ENCODE measurements at regions not wholly inside any gene's neighbourhood (a gene's known extent, or its start where the extent isn't known, plus 50 kb on each side); places are given as distances from the start of the nearest gene placed in this dataset.

GRCh38 chr6:74914888-74915287 lies 291.0 kb downstream of the COL12A1 start:
- WGBS, 4 donors = 66 to 76% (median 72%) methylated on average over 3 of the region's 3 CpGs
- Histone ChIP-seq H3K27me3 (no peaks in the 10 kb centered on the region), H3K27ac (no peak overlapping the region), H3K4me1 (replicated peaks in 1 of 2) (no peaks in the 10 kb centered on the region), H3K9me3 (replicated peaks in 1 of 3) (no peaks in the 10 kb centered on the region), H3K36me3 (replicated peaks in 1 of 2) (no peaks in the 10 kb centered on the region), H3K4me3 (no peak overlapping the region)
- DNase-seq = no peak
- intact Hi-C loops (cut with DNase I) = no loop called here
- no peak for TF ChIP-seq CTCF (IDR thresholded peaks at IDR 0.05)
- TF ChIP-seq POLR2A (IDR thresholded peaks at IDR 0.05) = no peak

GRCh38 chr6:74912234-74912633 lies 293.6 kb downstream of the COL12A1 start:
- Histone ChIP-seq H3K4me3 (no peak overlapping the region), H3K36me3 (replicated peaks in 1 of 2) (no peaks in the 10 kb centered on the region), H3K4me1 (replicated peaks in 1 of 2) (no peaks in the 10 kb centered on the region), H3K9me3 (replicated peaks in 1 of 3) (no peaks in the 10 kb centered on the region), H3K27me3 (no peaks in the 10 kb centered on the region), H3K27ac (no peak overlapping the region)
- 32 to 40% (median 35%) methylated on average over 3 of the region's 3 CpGs for WGBS, 4 donors
- intact Hi-C loops (cut with DNase I) = no loop called here
- DNase-seq = no peak
- TF ChIP-seq POLR2A (IDR thresholded peaks at IDR 0.05) (no peak), CTCF (IDR thresholded peaks at IDR 0.05) (no peak)

- no peak overlapping the region for H3K27ac ChIP-seq
- no peak overlapping the region for H3K4me3 ChIP-seq
- TF ChIP-seq POLR2A (IDR thresholded peaks at IDR 0.05) (no peak), CTCF (IDR thresholded peaks at IDR 0.05) (no peak)
- no peaks in the 10 kb centered on the region for H3K27me3 ChIP-seq
- 91 to 94% (median 93%) methylated on average over 2 of the region's 2 CpGs for WGBS, 4 donors
- no peaks in the 10 kb centered on the region for H3K4me1 ChIP-seq (replicated peaks in 1 of 2)
- no peaks in the 10 kb centered on the region for H3K9me3 ChIP-seq (replicated peaks in 1 of 3)
- intact Hi-C loops (cut with DNase I) = loop anchor here in 1 of 2 donors (5.0 kb wide), 1 partner anchor 931 kb away; no protein-coding TSS in a partner anchor
- H3K36me3 ChIP-seq (replicated peaks in 1 of 2) = no peaks in the 10 kb centered on the region
- DNase-seq = no peak
Observed at GRCh38 chr6:74902846-74903245, 303.0 kb downstream of the COL12A1 start.

- 44 to 58% (median 51%) methylated on average over 1 of the region's 1 CpG for WGBS, 4 donors
- no peaks in the 10 kb centered on the region for H3K36me3 ChIP-seq (replicated peaks in 1 of 2)
Observed at GRCh38 chr6:74902089-74902488, 303.8 kb downstream of the COL12A1 start.

More at GRCh38 chr6:74902089-74902488, 303.8 kb downstream of the COL12A1 start:
- Histone ChIP-seq H3K27ac (no peak overlapping the region), H3K4me1 (replicated peaks in 1 of 2) (no peaks in the 10 kb centered on the region), H3K27me3 (no peaks in the 10 kb centered on the region), H3K9me3 (replicated peaks in 1 of 3) (no peaks in the 10 kb centered on the region), H3K4me3 (no peak overlapping the region)
- intact Hi-C loops (cut with DNase I) = loop anchor here in 1 of 2 donors (5.0 kb wide), 1 partner anchor 930 kb away; no protein-coding TSS in a partner anchor
- no peak for DNase-seq
- TF ChIP-seq CTCF (IDR thresholded peaks at IDR 0.05) = no peak
- TF ChIP-seq POLR2A (IDR thresholded peaks at IDR 0.05) = no peak
